OCI-LY1 (cell line): ENCODE measurements at regions not wholly inside any gene's neighbourhood (a gene's known extent, or its start where the extent isn't known, plus 50 kb on each side); places are given as distances from the start of the nearest gene placed in this dataset.

ENCODE experiments used
- H2AFZ ChIP-seq: fragments of 200-600 bp; sonication (generic), shearing (Covaris generic); 2 replicates; pipeline ENCODE4 v1.6.0; 2014; ENCODE audit warnings: antibody characterized with exemption, mild to moderate bottlenecking, low read length
- H3F3A ChIP-seq: fragments of 200-600 bp; sonication (generic), shearing (Covaris generic); 2 replicates; pipeline ENCODE4 v1.6.0; 2014; ENCODE audit warnings: mild to moderate bottlenecking, antibody characterized with exemption, low read length, moderate library complexity; ENCODE audit not compliant: insufficient read depth
- H3K27ac ChIP-seq: fragments of 200-600 bp; sonication (generic); 2 replicates; pipeline ENCODE4 v1.5.1; 2014; ENCODE audit warnings: low read length, mixed run types, mild to moderate bottlenecking, low read depth; ENCODE audit not compliant: poor library complexity, severe bottlenecking
- H3K27me3 ChIP-seq: fragments of 200-600 bp; sonication (generic); 2 replicates; pipeline ENCODE4 v1.6.0; 2014; ENCODE audit warnings: antibody characterized with exemption, mild to moderate bottlenecking, low read length, moderate library complexity; ENCODE audit not compliant: insufficient read depth
- H3K36me3 ChIP-seq: fragments of 200-600 bp; sonication (generic); 2 replicates; pipeline ENCODE4 v1.6.1; 2014; ENCODE audit warnings: mild to moderate bottlenecking, antibody characterized with exemption, low read length, moderate library complexity, mixed read lengths; ENCODE audit not compliant: insufficient read depth
- H3K4me1 ChIP-seq: fragments of 200-600 bp; sonication (generic); 2 replicates; pipeline ENCODE4 v1.5.1; 2014; ENCODE audit warnings: mild to moderate bottlenecking, low read length, moderate library complexity; ENCODE audit not compliant: insufficient read depth, severe bottlenecking
- H3K4me2 ChIP-seq: fragments of 200-600 bp; sonication (generic), shearing (Covaris generic); 2 replicates; pipeline ENCODE4 v1.6.1; 2014; ENCODE audit warnings: low read length
- H3K4me3 ChIP-seq: fragments of 200-600 bp; sonication (generic); 2 replicates; pipeline ENCODE4 v1.5.1; 2014; ENCODE audit warnings: low read length, low read depth, mild to moderate bottlenecking, mixed read lengths; ENCODE audit not compliant: poor library complexity, severe bottlenecking
- H3K79me2 ChIP-seq: fragments of 200-600 bp; shearing (Covaris generic); 2 replicates; pipeline ENCODE4 v1.6.1; 2016; ENCODE audit warnings: mixed run types, low read length, mixed read lengths; ENCODE audit not compliant: insufficient read depth
- H3K9ac ChIP-seq: fragments of 200-600 bp; sonication (generic), shearing (Covaris generic); 2 replicates; pipeline ENCODE4 v1.6.1; 2014; ENCODE audit warnings: mild to moderate bottlenecking, low read length, mixed read lengths
- H3K9me2 ChIP-seq: fragments of 200-600 bp; sonication (generic), shearing (Covaris generic); 2 replicates; pipeline ENCODE4 v1.6.1; 2014; ENCODE audit warnings: low read depth, mild to moderate bottlenecking, low read length, mixed read lengths
- H3K9me3 ChIP-seq: fragments of 200-600 bp; shearing (Covaris generic); 2 replicates; pipeline ENCODE4 v1.6.1; 2014; ENCODE audit warnings: low read length, mixed read lengths
- H4K20me1 ChIP-seq: fragments of 200-600 bp; sonication (generic), shearing (Covaris generic); 2 replicates; pipeline ENCODE4 v1.6.0; 2016; ENCODE audit warnings: mild to moderate bottlenecking, low read length; ENCODE audit not compliant: insufficient read depth
- CTCF ChIP-seq: fragments of 200-600 bp; sonication (generic), shearing (Covaris generic); IDR thresholded peaks from 2 replicates; pipeline ENCODE4 v1.5.1; 2017; ENCODE audit warnings: mild to moderate bottlenecking, antibody characterized with exemption, low read length, moderate library complexity, mixed read lengths
- EZH2 ChIP-seq: fragments of 200-600 bp; sonication (generic), shearing (Covaris generic); IDR thresholded peaks from 2 replicates; pipeline ENCODE4 v1.8.0; 2017; ENCODE audit warnings: borderline replicate concordance, mixed run types, mild to moderate bottlenecking, antibody characterized with exemption, low read length, moderate library complexity, mixed read lengths

- Histone ChIP-seq H4K20me1 (no peaks in the 10 kb centered on the region), H3K9me2 (no peaks in the 10 kb centered on the region), H3K4me3 (no peak overlapping the region), H2AFZ (no peak overlapping the region), H3K9me3 (no peaks in the 10 kb centered on the region), H3K79me2 (no peaks in the 10 kb centered on the region), H3K27me3 (no peaks in the 10 kb centered on the region), H3K4me1 (no peaks in the 10 kb centered on the region), H3K27ac (no peak overlapping the region), H3F3A (no peaks in the 10 kb centered on the region), H3K36me3 (no peaks in the 10 kb centered on the region), H3K4me2 (no peak overlapping the region), H3K9ac (no peak overlapping the region)
- TF ChIP-seq EZH2 = no peak
- no peak for TF ChIP-seq CTCF
These were observed 593.8 kb downstream of the MATN1 start for GRCh38 chr1:30129421-30130055.

GRCh38 chr1:30129001-30129408, 594.4 kb downstream of the MATN1 start:
- H3K4me3 ChIP-seq = no peak overlapping the region
- H3K4me2 ChIP-seq = no peak overlapping the region
- no peaks in the 10 kb centered on the region for H3K4me1 ChIP-seq
- no peaks in the 10 kb centered on the region for H4K20me1 ChIP-seq
- H2AFZ ChIP-seq = no peak overlapping the region
- H3K27ac ChIP-seq = no peak overlapping the region
- no peaks in the 10 kb centered on the region for H3K9me2 ChIP-seq
- no peaks in the 10 kb centered on the region for H3F3A ChIP-seq
- no peaks in the 10 kb centered on the region for H3K27me3 ChIP-seq
- H3K9ac ChIP-seq = no peak overlapping the region
- H3K9me3 ChIP-seq = no peaks in the 10 kb centered on the region
- no peaks in the 10 kb centered on the region for H3K79me2 ChIP-seq
- no peaks in the 10 kb centered on the region for H3K36me3 ChIP-seq
- TF ChIP-seq CTCF (no peak), EZH2 (no peak)

- H3F3A ChIP-seq = no peaks in the 10 kb centered on the region
- no peaks in the 10 kb centered on the region for H4K20me1 ChIP-seq
- H3K27me3 ChIP-seq = no peaks in the 10 kb centered on the region
- H3K27ac ChIP-seq = no peak overlapping the region
- H3K4me1 ChIP-seq = no peaks in the 10 kb centered on the region
- H2AFZ ChIP-seq = no peak overlapping the region
- no peaks in the 10 kb centered on the region for H3K9me3 ChIP-seq
- TF ChIP-seq CTCF = no peak
- TF ChIP-seq EZH2 = no peak
- H3K36me3 ChIP-seq = no peaks in the 10 kb centered on the region
- H3K9me2 ChIP-seq = no peaks in the 10 kb centered on the region
- H3K4me3 ChIP-seq = no peak overlapping the region
- H3K79me2 ChIP-seq = no peaks in the 10 kb centered on the region
- no peak overlapping the region for H3K9ac ChIP-seq
- H3K4me2 ChIP-seq = no peak overlapping the region
These were observed 596.5 kb downstream of the MATN1 start for GRCh38 chr1:30126848-30127247.
